GM21825 (cell line): ENCODE measurements at regions not wholly inside any gene's neighbourhood (a gene's known extent, or its start where the extent isn't known, plus 50 kb on each side); places are given as distances from the start of the nearest gene placed in this dataset.
"Not testable (repeated sequence)": the region's sequence is repeated elsewhere in the genome, so short reads cannot be mapped to it uniquely, and the experiment has no call there.

Experiments
- ATAC-seq: cut with Tn5 transposase; IDR thresholded peaks from one replicate; pipeline ENCODE4 v1.9.1; 2021; ENCODE audit warnings: mild to moderate bottlenecking, moderate library complexity; ENCODE audit not compliant: unreplicated experiment

DNA sequence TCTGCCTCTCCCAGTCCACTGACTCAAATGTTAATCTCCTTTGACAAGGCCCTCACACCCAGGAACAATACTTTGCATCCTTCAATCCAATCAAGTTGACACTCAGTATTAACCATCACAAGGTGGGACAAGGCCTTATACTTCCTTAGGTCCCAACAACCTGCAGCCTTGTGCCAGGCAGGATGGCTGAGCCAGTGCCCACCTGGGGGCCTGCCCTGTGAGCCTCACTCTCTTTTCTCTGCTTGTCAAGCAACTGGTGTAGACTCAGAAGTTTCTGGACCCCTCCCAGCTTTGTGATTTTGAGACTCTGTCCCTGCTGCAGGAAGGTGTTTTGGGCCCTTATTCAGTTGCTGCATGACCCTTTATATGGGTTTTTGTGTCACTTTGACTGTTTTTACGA, 310.0 kb upstream of the C1orf174 start:
- ATAC-seq, result no peak

- no peak for ATAC-seq
These were observed 312.7 kb upstream of the C1orf174 start for GRCh38 chr1:4212796-4213195.

DNA sequence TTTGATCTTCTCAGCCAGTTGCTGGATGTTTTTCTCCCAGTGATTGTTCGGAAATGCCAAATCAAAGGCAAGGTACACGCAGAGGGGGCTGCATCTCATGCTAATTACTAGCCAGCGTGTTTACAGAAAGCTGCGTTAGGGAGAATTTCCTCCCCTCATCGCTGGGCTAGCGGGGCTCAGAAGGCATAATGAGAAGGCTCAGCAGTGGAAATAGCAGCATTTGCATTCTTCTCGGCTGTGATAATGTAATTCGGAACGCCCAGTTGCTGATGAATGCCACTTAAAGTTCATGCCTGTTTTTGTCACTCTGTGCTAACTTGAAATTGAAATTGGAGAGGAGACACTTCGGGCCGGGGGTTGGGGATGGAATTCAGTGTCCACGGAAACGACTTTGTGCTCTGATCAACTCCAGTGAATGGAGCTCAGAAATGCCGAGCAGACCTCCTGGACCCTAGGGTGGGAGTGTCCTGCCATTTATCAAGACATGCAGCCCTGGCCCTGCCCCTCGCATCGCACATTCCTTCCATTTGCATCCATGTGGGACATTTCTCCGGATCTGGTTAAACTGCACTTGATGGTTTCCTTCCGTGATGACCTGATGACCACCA, 313.4 kb upstream of the C1orf174 start:
- ATAC-seq, result no peak

DNA sequence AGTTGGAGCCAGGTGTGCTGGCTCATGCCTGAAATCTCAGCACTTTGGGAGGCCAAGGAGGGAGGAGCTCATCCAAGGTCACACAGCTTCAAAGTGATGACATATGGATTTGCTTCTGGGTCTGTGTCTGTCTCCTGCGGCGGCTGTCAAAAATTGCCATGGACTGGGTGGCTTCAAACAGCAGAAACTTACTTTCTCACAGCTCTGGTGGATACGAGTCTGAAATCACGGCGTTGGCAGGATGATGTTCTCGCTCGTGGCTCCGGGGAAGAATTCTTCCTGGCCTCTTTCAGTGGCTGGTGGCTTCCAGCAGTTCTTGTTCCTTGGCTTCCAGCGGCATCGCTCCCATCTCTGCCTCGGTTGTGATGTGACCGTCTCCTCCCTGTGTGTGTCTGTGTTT, 314.8 kb upstream of the C1orf174 start:
- no peak for ATAC-seq

DNA sequence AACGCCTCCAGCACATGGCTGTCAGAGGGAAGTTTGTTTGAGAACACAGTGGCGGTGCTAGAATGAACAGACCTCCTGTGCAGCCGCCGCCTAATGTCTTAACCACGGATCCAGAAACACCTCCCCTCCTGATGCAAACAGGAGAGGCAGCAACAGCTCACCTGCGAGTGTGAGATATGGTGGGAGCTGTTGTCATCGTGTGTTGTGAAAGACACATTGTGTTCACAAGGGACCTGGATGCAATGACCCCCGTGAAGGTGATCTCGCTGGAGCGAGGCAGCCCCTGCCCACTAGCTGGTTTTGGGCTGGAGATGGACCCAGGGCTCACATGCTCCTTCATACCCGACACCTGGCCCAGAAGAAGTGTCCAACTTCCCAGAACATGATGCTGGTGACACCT, 315.3 kb upstream of the C1orf174 start:
- no peak for ATAC-seq

DNA sequence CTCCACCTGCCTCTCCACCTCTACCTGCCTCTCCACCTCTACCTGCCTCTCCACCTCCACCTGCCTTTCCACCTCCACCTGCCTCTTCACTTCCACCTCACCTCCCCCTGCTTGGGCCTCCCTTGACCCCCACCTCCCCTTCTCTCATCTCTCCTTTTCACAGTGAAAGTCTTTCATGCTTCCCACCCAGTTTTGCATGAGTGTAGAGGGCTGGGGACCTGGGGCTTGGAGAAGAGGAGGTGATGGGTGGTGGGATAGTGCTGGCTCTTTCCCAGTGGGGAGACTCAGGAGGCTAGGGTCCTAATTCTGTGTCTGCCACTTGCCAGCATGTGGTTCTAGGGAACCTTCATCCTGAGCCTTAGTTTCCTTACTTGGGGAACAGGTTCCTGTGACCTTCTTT, 316.2 kb upstream of the C1orf174 start:
- no peak for ATAC-seq

DNA sequence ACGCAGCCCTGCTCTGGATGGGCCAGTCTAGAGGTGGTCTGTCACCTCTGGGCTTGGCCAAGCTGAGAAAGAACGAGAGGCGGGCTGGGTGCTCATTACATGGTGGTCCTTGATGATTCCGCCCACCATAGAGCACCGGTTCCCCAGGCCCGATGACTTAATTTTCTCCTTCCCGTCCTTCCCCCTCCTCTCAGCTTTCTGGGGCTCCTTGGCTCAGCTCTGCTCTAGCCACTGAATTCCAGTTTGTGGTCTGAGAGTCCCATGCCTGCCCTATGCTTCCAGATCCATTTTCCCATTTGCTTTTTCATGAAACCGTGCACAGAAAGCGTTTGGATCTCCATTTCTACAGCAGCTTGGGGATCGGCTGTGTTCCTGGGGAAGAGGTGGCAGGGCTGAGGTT, 318.5 kb upstream of the C1orf174 start:
- no peak for ATAC-seq

GRCh38 chr1:4219111-4219510, 319.0 kb upstream of the C1orf174 start:
- no peak for ATAC-seq

DNA sequence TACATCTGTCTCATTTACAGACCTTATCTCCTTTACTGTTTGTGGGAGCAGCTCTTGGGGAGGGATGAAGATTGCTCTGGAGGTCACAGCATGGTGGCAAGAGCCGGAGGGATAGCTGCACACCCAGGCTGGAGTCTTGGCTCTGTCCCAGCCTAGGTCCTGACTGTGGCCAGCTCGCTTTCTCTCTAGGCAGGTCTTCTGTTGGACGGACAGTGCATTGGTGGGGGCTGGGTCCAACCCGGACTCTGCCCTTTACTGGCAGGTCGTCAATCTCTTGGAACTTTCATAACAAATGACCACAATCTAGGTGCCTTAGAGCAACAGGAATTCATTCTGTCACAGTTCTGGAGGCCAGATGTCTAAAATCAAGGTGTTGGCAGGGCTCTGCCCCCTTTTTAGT, 319.8 kb upstream of the C1orf174 start:
- no peak for ATAC-seq

GRCh38 chr1:4220362-4220761, 320.3 kb upstream of the C1orf174 start:
- ATAC-seq, result no peak

GRCh38 chr1:4221107-4221506, 321.0 kb upstream of the C1orf174 start:
- no peak for ATAC-seq

DNA sequence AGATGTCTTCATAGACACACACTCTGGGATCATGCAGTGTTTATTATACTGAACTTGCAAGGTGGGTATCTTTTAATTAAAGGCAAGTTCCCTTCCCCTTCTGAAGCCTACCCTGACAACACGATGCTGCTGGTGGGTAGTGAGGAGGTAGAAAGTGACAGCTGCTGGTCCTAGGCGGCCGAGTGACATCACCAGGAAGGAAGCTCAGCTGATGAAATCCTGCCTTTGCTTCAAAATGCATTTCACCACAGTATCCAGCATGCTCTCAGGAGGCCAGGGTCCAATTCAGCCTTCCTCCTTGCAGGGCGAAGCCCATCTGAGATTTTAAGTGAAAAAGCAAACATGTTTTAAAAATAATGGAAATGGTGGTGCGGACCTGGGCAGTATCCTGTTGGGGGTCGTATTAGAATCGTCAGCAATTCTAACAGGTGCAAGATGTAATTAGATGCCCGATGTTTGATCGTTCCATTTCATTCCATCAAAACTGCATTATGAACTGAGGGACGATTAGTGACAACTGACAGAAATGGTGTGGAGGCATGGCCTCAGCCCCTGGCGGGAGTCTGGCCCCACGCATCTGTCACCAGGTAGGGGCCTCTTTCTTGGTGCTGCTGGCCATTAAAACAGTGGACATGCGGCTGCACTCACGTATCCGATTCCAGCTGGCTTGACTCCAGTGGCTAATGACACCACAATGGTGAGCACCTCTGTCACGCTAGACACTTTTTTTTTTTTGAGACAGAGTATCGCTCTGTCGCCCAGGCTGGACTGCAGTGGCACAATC, 324.8 kb upstream of the C1orf174 start:
- ATAC-seq, result no peak

DNA sequence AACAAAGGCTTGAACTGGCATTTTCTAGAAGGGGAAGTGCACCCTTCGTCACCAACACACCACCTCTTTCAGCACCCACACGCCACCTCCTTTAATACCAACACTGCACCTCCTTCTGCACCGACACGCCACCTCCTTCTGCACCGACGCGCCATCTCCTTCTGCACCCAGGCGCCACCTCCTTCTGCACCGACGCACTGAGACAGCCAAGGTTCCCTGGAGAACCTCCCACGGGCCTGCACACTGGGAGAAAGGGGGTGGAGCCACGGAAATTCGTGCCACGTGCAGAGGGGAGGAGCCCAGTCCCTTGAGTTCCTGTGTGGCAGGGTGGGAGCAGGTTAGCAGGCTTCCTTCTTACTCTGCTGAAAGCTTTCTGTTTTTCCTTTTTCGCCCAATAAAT, 327.9 kb upstream of the C1orf174 start:
- ATAC-seq, result no peak

DNA sequence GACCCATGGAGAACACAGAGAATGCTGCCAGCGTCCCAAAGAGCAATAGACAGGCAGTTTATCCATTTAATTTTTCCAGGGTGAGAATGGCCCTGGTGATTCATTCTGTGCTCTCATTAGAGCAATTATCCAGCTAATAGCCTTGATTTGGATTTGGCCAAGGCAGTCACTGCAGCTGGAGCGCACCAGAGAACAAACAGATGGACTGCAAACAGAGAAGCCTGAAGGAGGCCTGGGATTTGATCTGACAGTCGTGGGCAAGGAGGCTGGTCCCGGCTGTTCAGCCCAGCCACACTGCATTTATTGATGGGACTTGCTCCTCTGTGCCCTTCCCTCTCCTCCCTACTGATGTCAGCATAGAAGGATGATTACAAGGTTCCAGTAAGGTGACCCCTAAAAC, 353.9 kb upstream of the C1orf174 start:
- ATAC-seq, result no peak

DNA sequence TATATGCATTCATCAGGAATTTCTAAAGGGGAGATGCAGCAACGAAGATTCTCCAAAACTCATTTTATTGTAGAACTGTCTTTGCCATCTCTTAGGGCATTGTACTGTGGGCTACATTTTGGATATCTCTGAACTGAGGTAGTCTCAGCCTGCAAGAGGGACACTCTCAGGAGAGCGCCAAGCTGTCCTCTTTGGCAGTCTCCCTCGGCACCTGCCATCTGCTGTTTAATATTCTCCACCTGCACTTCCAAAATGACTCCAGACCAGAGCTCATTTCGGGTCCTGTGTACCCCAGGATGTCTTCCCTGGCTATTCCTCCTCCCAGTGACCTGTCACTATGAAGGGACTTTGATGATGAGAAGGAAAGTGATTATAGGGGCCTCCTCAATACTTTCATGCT, 356.3 kb upstream of the C1orf174 start:
- ATAC-seq, result no peak

- not testable (repeated sequence) for ATAC-seq
These were observed 358.2 kb upstream of the C1orf174 start for GRCh38 chr1:4258146-4258777.

DNA sequence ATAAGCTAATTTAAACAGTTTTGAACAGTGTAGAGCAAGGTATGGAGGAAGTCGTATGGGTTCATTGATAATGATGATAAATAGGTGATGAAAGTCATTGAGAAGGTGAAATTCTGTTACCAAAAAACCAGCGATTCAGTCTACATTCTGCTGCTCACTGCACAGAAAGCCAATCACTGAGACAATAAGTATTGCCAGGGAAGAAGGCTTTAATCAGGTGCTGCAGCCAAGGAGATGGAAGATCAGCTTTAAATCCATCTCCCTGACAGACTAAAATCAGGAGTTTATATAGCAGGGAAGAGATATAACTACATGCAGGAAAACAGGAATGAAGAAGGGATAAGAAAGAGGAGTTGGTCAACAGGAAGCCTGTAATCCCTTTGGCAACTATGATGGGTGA, 361.3 kb upstream of the C1orf174 start:
- no peak for ATAC-seq

GRCh38 chr1:4262665-4263064, 362.6 kb upstream of the C1orf174 start:
- ATAC-seq, result no peak

DNA sequence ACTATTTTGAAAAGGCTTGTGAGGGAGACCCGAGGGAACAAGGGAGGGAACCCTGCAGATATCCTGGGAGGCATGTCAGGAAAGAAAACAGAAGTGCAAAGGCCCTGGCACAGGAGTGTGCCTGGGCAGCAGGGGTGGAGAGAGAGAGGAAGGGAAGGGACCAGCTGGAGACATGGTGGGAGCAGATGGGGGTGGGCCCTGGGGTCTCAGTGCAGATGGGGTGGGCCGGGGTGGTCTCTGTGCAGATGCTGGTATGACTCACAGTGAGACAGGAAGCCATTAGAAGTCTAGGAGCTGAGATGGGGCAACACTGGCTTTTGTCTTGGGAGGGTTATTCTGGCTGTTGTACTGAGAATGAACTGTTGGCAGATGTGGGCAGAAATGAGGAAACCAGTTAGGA, 363.6 kb upstream of the C1orf174 start:
- ATAC-seq, result no peak

DNA sequence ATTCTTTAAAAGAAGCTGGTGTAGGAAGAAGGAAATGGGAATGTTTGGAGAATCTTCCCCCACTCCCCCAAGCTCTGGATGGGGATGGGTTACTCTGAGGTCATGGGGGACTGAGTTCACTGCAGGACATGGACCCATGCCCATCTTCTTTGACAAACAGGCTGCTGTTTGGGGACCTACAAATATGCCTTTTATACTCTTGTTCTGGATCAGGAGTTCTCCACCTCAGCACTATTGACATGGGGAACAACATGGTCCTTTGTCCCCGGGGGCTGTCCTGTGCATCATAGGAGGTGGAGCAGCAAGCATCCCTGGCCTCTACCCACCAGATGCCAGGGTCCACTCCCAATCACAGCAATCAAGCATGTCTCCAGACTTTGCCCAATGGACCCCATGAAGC, 365.8 kb upstream of the C1orf174 start:
- no peak for ATAC-seq

GRCh38 chr1:4267381-4268261, 367.5 kb upstream of the C1orf174 start:
- ATAC-seq, result peak; percentile 91
